C4-2B (cell line): ENCODE measurements at regions not wholly inside any gene's neighbourhood (a gene's known extent, or its start where the extent isn't known, plus 50 kb on each side); places are given as distances from the start of the nearest gene placed in this dataset.

Experiments used
- ZFX ChIP-seq: fragments of 450-650 bp; IDR thresholded peaks from 2 replicates; pipeline ENCODE4 v1.6.1; 2017
- TF ChIP-seq, protein P1 (sequence below): fragments of 450-650 bp; conservative IDR thresholded peaks from 2 replicates; pipeline ENCODE4 v1.5.1; 2017; ENCODE audit warnings: mild to moderate bottlenecking

DNA sequence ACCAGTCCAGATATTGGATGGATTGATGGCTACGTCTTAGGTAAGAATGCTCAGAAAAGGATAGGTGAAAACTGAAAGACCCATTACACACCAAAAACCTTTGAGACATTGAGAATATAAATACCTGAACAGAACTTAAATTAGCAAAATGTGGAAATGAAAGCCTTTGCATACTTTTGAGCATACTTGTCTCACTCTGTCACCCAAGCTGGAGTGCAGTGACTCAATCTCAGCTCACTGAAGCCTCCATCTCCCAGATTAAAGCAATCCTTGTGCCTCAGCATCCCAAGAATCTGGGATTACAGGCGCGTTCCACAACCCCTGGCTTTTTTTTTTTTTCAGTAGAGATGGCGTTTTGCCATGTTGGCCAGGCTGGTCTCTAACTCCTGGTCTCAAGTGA, 695.3 kb downstream of the DACH1 start:
- TF ChIP-seq, protein P1, sequence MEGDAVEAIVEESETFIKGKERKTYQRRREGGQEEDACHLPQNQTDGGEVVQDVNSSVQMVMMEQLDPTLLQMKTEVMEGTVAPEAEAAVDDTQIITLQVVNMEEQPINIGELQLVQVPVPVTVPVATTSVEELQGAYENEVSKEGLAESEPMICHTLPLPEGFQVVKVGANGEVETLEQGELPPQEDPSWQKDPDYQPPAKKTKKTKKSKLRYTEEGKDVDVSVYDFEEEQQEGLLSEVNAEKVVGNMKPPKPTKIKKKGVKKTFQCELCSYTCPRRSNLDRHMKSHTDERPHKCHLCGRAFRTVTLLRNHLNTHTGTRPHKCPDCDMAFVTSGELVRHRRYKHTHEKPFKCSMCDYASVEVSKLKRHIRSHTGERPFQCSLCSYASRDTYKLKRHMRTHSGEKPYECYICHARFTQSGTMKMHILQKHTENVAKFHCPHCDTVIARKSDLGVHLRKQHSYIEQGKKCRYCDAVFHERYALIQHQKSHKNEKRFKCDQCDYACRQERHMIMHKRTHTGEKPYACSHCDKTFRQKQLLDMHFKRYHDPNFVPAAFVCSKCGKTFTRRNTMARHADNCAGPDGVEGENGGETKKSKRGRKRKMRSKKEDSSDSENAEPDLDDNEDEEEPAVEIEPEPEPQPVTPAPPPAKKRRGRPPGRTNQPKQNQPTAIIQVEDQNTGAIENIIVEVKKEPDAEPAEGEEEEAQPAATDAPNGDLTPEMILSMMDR, result no peak
- TF ChIP-seq ZFX, result no peak
